HFFc6 (cell line): ENCODE measurements at regions not wholly inside any gene's neighbourhood (a gene's known extent, or its start where the extent isn't known, plus 50 kb on each side); places are given as distances from the start of the nearest gene placed in this dataset.

Experiments
- DNase-seq: peaks from one replicate; pipeline ENCODE4 v3.0.0-alpha.2; 2018
- H3K27ac Mint-ChIP-seq: 2 replicates; pipeline ENCODE4 v1.8.0; 2020; ENCODE audit warnings: mild to moderate bottlenecking, mixed read lengths
- H3K27me3 Mint-ChIP-seq: 2 replicates; pipeline ENCODE4 v1.8.0; 2021; ENCODE audit warnings: mild to moderate bottlenecking, moderate library complexity, mixed read lengths; ENCODE audit not compliant: insufficient read depth
- H3K36me3 Mint-ChIP-seq: 2 replicates; pipeline ENCODE4 v1.8.0; 2021; ENCODE audit warnings: low read depth, mixed read lengths
- H3K4me1 Mint-ChIP-seq: 2 replicates; pipeline ENCODE4 v1.8.0; 2020; ENCODE audit warnings: low read depth, mixed read lengths
- H3K4me3 Mint-ChIP-seq: 2 replicates; pipeline ENCODE4 v1.8.0; 2020; ENCODE audit warnings: mild to moderate bottlenecking, moderate library complexity, mixed read lengths
- H3K9me3 Mint-ChIP-seq: 2 replicates; pipeline ENCODE4 v1.8.0; 2020; ENCODE audit warnings: mild to moderate bottlenecking, mixed read lengths
- CTCF ChIP-seq: fragments of 200-600 bp; sonication (generic); IDR thresholded peaks from 2 replicates; pipeline ENCODE4 v1.5.0; 2021; ENCODE audit warnings: antibody characterized with exemption, mild to moderate bottlenecking

GRCh38 chr11:29361369-29361768, 655.5 kb downstream of the KCNA4 start:
- Mint-ChIP-seq H3K4me3 (no peak overlapping the region), H3K9me3 (no peaks in the 10 kb centered on the region; the same call in 1 of the 2 replicates), H3K36me3 (no peaks in the 10 kb centered on the region), H3K4me1 (no peaks in the 10 kb centered on the region), H3K27ac (no peak overlapping the region), H3K27me3 (no peaks in the 10 kb centered on the region)
- no peak for DNase-seq
- no peak for TF ChIP-seq CTCF

- H3K4me1 Mint-ChIP-seq: no peaks in the 10 kb centered on the region
- no peaks in the 10 kb centered on the region for H3K36me3 Mint-ChIP-seq
- no peaks in the 10 kb centered on the region; the same call in 1 of the 2 replicates for H3K9me3 Mint-ChIP-seq
- no peak overlapping the region for H3K4me3 Mint-ChIP-seq
- no peak for DNase-seq
- H3K27me3 Mint-ChIP-seq: peaks cover 9% of the 10 kb centered on the region
- TF ChIP-seq CTCF: no peak
- no peak overlapping the region for H3K27ac Mint-ChIP-seq
Measured at GRCh38 chr11:29353833-29354232, 663.0 kb downstream of the KCNA4 start.

GRCh38 chr11:29352273-29352795, 664.5 kb downstream of the KCNA4 start:
- Mint-ChIP-seq H3K4me1 (no peaks in the 10 kb centered on the region), H3K4me3 (no peak overlapping the region), H3K9me3 (no peaks in the 10 kb centered on the region; the same call in 1 of the 2 replicates), H3K27me3 (peaks cover 11% of the 10 kb centered on the region), H3K36me3 (no peaks in the 10 kb centered on the region), H3K27ac (no peak overlapping the region)
- DNase-seq: peak; percentile 11
- no peak for TF ChIP-seq CTCF

GRCh38 chr11:29351301-29351873, 665.4 kb downstream of the KCNA4 start:
- H3K4me3 Mint-ChIP-seq: no peak overlapping the region
- H3K4me1 Mint-ChIP-seq: no peaks in the 10 kb centered on the region
- H3K27ac Mint-ChIP-seq: no peak overlapping the region
- no peaks in the 10 kb centered on the region for H3K9me3 Mint-ChIP-seq
- H3K36me3 Mint-ChIP-seq: no peaks in the 10 kb centered on the region
- H3K27me3 Mint-ChIP-seq: peaks cover 11% of the 10 kb centered on the region
- no peak for TF ChIP-seq CTCF
- no peak for DNase-seq

GRCh38 chr11:29343465-29344333, 673.1 kb downstream of the KCNA4 start:
- peak; percentile 98 for TF ChIP-seq CTCF
- Mint-ChIP-seq H3K9me3 (no peaks in the 10 kb centered on the region; the same call in 1 of the 2 replicates), H3K27ac (no peak overlapping the region), H3K27me3 (peaks cover 7% of the 10 kb centered on the region), H3K4me3 (peak overlapping the region; percentile 74), H3K36me3 (no peaks in the 10 kb centered on the region; the same call in 1 of the 2 replicates), H3K4me1 (peaks cover 21% of the 10 kb centered on the region; the same call in 1 of the 2 replicates)
- DNase-seq: peak; percentile 43
